Ureter (tissue), 1 donor: ENCODE measurements at regions not wholly inside any gene's neighbourhood (a gene's known extent, or its start where the extent isn't known, plus 50 kb on each side); places are given as distances from the start of the nearest gene placed in this dataset.
"Not testable (repeated sequence)": the region's sequence is repeated elsewhere in the genome, so short reads cannot be mapped to it uniquely, and the experiment has no call there.

Source experiments
- DNase-seq: peaks from one replicate; pipeline ENCODE4 v3.0.0-alpha.2; 2020; ENCODE audit warnings: low spot score
- donor health status: DM: yes; HTN: yes; CAD: no.

DNA sequence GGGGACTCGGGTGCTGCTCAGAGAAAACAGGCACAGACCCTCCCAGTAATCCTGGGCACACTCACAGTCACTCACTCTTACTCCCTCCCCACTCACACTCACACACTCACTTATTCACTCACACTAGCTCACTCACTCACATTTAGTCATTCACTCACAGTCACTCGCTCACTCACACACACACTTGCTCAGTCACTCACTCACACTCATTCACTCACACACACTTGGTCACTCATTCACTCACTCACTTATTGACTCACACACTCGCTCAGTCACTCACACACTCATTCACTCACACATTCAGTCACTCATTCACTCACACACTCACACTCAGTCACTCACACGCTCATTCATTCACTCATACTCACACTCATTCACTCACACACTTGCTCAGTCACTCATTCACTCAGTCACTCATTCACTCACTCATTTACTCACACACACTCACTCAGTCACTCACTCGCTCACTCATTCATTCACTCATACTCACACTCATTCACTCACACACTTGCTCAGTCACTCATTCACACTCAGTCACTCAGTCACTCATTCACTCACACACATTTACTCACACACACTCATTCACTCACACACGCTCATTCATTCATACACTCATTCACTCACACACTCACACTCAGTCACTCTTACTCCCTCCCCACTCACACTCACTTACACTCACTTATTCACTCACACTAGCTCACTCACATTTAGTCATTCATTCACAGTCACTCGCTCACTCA lies 164.2 kb upstream of the C1orf174 start:
- no peak for DNase-seq

- DNase-seq: no peak
Measured at GRCh38 chr1:4066860-4067599, 167.0 kb upstream of the C1orf174 start.

GRCh38 chr1:4068076-4068475 lies 168.0 kb upstream of the C1orf174 start:
- no peak for DNase-seq

- no peak for DNase-seq
Measured at GRCh38 chr1:4071653-4072052, 171.6 kb upstream of the C1orf174 start.

- no peak for DNase-seq
Measured at GRCh38 chr1:4072481-4073153, 172.5 kb upstream of the C1orf174 start.

- no peak for DNase-seq
Measured at GRCh38 chr1:4075436-4076225, 175.6 kb upstream of the C1orf174 start.

GRCh38 chr1:4076346-4076745 lies 176.3 kb upstream of the C1orf174 start:
- no peak for DNase-seq

GRCh38 chr1:4078091-4078962 lies 178.3 kb upstream of the C1orf174 start:
- not testable (repeated sequence) for DNase-seq

DNA sequence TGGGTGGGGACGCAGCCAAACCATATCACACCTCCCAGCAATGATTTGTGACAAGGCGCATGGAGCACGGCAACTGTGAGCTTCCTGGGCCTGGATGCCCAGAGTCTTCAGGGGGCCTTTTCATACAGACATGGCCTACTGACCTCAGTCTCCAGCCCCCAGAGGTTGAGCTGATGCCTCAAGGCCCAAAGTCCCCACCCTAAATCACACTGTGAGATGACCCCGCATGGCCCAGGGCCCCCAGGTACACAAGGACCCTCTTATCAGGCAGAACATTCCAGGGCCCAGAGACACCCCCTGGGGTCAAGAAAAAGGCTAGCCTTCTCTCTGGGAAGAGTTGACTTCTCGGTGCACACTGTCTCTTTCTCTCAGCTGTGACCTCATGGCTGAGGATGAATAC lies 179.7 kb upstream of the C1orf174 start:
- no peak for DNase-seq

DNA sequence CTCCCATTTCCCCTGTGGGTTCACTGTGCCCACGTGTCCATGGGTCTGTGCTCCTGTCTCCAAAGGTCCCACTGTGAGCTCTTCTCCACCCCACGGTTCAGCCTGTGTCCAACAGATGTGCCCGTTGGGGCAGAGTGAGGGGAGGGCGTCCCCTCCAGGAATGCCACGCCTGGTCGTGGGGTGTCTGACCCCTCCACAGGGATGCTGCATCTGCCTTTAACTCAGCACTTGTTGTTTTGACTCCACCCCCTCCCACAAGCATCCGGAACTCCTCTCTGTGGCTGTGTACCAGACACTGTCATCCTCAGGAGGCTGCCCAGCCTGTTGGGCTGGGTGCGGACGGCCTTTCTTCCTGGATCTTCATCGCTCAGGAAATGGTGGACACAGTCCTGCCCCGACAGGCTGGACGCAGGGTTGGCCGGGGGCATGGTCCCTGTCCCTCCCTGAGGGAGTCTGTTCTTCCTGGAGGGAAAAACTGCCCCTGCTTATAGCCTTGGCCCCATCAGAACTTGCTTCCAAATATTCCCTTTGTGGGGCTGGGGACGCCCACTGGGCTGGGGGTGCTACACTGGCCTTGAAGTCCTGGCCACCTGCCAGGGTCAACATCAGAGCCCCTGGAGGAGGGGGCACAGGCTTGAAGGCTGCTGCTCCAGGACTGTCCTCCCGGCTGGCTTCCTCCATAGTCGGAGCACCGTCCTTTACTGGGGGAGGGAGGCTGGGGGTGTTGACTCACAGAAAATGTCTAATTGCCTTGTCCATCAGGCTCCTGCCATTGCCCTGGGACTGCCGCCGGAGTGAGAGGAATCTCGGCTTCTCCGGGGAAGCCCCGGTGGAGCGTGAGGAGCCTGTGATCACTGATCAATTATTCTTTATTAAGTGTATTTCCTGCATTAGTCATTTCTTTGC lies 182.0 kb upstream of the C1orf174 start:
- DNase-seq: no peak

GRCh38 chr1:4083231-4084047 lies 183.4 kb upstream of the C1orf174 start:
- no peak for DNase-seq

DNA sequence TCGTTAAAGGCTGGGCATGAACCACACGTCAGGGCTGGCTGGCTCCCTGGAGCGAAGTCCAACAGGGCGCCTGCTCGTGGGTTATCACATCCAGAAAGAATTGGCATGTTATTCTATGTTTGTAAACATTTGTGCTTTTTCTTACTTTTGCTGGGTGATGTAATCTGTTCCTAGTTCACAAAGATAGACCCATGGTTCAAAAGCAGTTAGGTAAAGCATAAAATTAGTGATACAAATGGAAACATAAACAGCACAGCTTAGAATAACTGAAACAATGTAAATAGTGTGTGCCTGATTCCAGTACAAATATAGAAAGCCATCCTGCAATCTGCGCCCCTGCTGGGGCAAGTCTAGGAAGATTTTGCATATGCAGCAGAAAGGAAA lies 184.0 kb upstream of the C1orf174 start:
- DNase-seq: no peak

DNA sequence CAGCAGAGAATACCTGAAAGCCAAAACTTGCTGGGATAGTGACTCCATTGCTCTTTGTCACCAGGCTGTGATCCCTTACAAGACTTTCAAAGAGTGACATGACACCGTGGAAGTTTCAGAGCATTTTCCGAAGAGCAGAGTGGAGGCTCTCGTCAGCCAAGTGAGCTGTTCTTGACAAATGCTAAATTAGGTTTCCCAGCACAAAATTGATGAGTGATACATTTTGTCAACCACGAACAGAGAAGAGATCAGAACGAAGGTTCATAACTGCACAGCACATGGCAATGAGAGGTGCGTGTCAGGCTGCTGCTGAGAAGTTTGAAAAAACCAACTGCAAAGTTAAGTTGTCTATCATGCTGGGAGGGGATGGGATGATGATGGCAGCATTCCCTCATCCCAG lies 184.4 kb upstream of the C1orf174 start:
- DNase-seq: no peak

GRCh38 chr1:4084896-4085295 lies 184.8 kb upstream of the C1orf174 start:
- no peak for DNase-seq

DNA sequence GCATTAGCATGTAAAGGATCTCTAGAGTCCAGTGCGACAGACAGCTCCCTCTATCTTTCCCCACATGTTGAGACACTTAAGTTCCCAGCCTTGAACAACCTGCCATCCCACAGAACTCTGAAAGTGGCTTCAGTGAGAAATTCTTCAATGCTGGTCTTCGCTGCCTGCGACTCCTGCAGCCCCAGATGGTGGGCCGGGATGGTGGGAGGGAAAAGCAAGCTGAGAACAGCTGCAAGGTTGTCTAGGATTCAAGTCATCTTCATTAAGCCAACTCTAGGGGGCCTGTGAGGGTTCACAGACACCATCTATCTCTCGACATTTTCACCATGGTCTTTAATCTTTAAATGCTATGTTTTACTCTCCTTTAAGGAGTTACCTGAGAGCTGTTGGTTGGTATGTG lies 185.5 kb upstream of the C1orf174 start:
- no peak for DNase-seq

DNA sequence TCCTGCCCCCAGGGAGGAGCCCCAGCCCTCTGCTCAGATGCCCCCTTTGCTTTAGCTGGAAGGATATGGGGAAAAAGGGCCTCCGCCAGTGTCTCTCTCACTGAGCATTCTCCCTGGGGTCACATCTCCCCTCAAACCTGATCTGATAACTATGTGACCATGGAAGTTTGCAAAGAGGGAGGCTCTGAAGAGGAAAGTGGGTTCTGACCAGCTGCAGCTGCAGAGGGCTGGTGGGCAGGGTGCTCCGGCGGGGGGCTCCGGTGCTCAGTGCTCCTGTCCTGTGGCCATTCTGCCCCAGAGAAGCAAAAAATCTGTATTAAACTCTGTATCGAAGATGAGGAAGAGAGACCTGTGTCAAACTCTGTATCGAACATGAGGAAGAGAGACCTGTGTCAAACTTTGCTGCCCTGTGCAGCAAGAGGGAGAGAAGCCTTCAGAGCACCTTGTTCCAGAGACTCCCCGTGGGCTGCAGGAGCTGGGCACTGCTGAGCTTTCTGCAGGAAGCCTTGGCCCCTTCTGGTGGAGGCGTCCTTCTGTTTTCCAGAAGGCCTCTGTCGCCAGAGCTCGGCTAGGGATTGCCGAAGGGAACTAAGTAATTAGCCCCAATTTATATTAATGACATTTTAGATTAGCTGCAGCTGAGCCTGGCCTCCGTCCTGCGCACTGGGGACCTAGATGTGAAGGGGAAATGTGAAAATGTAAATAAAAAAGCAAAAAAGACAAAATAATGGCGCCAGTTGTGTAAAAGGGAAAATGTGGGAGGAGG lies 186.2 kb upstream of the C1orf174 start:
- no peak for DNase-seq

DNA sequence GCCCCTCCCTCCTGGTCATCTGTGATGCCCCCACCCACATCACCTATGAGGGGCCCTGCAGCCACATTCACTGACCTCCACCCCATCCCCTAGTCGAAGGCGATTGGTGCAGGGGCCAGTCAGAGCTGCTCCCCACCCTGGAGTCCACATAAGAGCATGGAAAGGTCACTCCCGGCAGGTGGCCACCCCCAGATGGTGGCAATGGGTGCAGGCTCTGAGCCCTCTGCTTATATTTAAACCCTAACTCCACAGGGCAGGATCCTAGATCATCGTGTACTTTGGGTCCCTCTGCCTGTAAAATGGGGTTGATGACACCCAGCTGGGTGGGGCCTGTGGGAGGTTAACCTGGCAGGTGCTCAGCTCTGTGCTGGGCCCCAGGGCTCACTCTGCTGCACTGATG lies 186.8 kb upstream of the C1orf174 start:
- DNase-seq: no peak
